Tongue (tissue), 1 donor: ENCODE measurements at regions not wholly inside any gene's neighbourhood (a gene's known extent, or its start where the extent isn't known, plus 50 kb on each side); places are given as distances from the start of the nearest gene placed in this dataset.

ENCODE experiments used
- DNase-seq: peaks from one replicate; pipeline ENCODE4 v3.0.0-alpha.2; 2015

- DNase-seq = no peak
Observed at GRCh38 chr4:106425576-106425975, 57.0 kb upstream of the GIMD1 start.

GRCh38 chr4:106424426-106424825, 55.8 kb upstream of the GIMD1 start:
- peak; percentile 45 for DNase-seq

- no peak for DNase-seq
Observed at GRCh38 chr4:106423791-106424190, 55.2 kb upstream of the GIMD1 start.

- no peak for DNase-seq
Observed at GRCh38 chr4:106422766-106423165, 54.2 kb upstream of the GIMD1 start.

- DNase-seq = no peak
Observed at GRCh38 chr4:106421441-106422296, 53.1 kb upstream of the GIMD1 start.

- DNase-seq = no peak
Observed at GRCh38 chr4:106418444-106418843, 49.9 kb upstream of the GIMD1 start.
